HEK293T (cell line): ENCODE measurements at regions not wholly inside any gene's neighbourhood (a gene's known extent, or its start where the extent isn't known, plus 50 kb on each side); places are given as distances from the start of the nearest gene placed in this dataset.
"Not testable (repeated sequence)": the region's sequence is repeated elsewhere in the genome, so short reads cannot be mapped to it uniquely, and the experiment has no call there.

Experiments used
- CTCF ChIA-PET: fragments of 350-600 bp; formaldehyde crosslinking; extraction: SDS; loops from one replicate; lab custom pipeline; 2021; ENCODE audit warnings: antibody characterized with exemption, inconsistent platforms; lab: Yijun Ruan, JAX
- POLR2A ChIA-PET: fragments of 350-600 bp; formaldehyde crosslinking; extraction: SDS; loops from one replicate; lab custom pipeline; 2020; ENCODE audit warnings: antibody characterized with exemption, inconsistent platforms; lab: Yijun Ruan, JAX
- DNase-seq: peaks from one replicate; pipeline ENCODE4 v3.0.0; 2012; ENCODE audit warnings: mixed read lengths; ENCODE audit errors: extremely low spot score
- ARNT ChIP-seq: fragments of 450-650 bp; IDR thresholded peaks from 2 replicates; pipeline ENCODE4 v1.6.1; 2017; ENCODE audit warnings: mild to moderate bottlenecking
- BHLHE40 ChIP-seq: fragments of 450-650 bp; IDR thresholded peaks from 2 replicates; pipeline ENCODE4 v1.6.1; 2016; ENCODE audit warnings: mild to moderate bottlenecking, moderate library complexity, borderline replicate concordance
- CTBP1 ChIP-seq: fragments of 450-650 bp; IDR thresholded peaks from 2 replicates; pipeline ENCODE4 v1.6.1; 2016; ENCODE audit warnings: borderline replicate concordance
- ELF4 ChIP-seq: fragments of 450-650 bp; IDR thresholded peaks from 2 replicates; pipeline ENCODE4 v1.6.1; 2017; ENCODE audit warnings: antibody characterized with exemption
- FOXA1 ChIP-seq: fragments of 450-650 bp; IDR thresholded peaks from 2 replicates; pipeline ENCODE4 v1.6.1; 2016; ENCODE audit warnings: mild to moderate bottlenecking
- FOXK2 ChIP-seq: fragments of 450-650 bp; IDR thresholded peaks from 2 replicates; pipeline ENCODE4 v1.6.1; 2016; ENCODE audit warnings: mild to moderate bottlenecking
- FOXM1 ChIP-seq: fragments of 450-650 bp; IDR thresholded peaks from 2 replicates; pipeline ENCODE4 v1.6.1; 2017; ENCODE audit warnings: mild to moderate bottlenecking, borderline replicate concordance
- HDGF ChIP-seq: fragments of 450-650 bp; IDR thresholded peaks from 2 replicates; pipeline ENCODE4 v1.6.1; 2017; ENCODE audit warnings: antibody characterized with exemption, borderline replicate concordance
- L3MBTL2 ChIP-seq: fragments of 450-650 bp; conservative IDR thresholded peaks from 2 replicates; pipeline ENCODE4 v1.6.1; 2016; ENCODE audit warnings: mild to moderate bottlenecking
- LEF1 ChIP-seq: fragments of 450-650 bp; IDR thresholded peaks from 2 replicates; pipeline ENCODE4 v1.6.1; 2017; ENCODE audit warnings: mild to moderate bottlenecking, borderline replicate concordance
- NFRKB ChIP-seq: fragments of 450-650 bp; IDR thresholded peaks from 2 replicates; pipeline ENCODE4 v1.6.1; 2016; ENCODE audit warnings: mild to moderate bottlenecking, moderate library complexity
- SP1 ChIP-seq: fragments of 450-650 bp; IDR thresholded peaks from 2 replicates; pipeline ENCODE4 v1.6.1; 2017
- SUZ12 ChIP-seq: fragments of 450-650 bp; IDR thresholded peaks from 2 replicates; pipeline ENCODE4 v1.6.1; 2016; ENCODE audit warnings: mild to moderate bottlenecking
- TARDBP ChIP-seq: fragments of 450-650 bp; IDR thresholded peaks from 2 replicates; pipeline ENCODE4 v1.6.1; 2016
- ZNF384 ChIP-seq: fragments of 450-650 bp; IDR thresholded peaks from 2 replicates; pipeline ENCODE4 v1.6.1; 2016
- TF ChIP-seq, protein P1 (sequence below): fragments of 450-650 bp; IDR thresholded peaks from 2 replicates; pipeline ENCODE4 v1.6.1; 2016

DNA sequence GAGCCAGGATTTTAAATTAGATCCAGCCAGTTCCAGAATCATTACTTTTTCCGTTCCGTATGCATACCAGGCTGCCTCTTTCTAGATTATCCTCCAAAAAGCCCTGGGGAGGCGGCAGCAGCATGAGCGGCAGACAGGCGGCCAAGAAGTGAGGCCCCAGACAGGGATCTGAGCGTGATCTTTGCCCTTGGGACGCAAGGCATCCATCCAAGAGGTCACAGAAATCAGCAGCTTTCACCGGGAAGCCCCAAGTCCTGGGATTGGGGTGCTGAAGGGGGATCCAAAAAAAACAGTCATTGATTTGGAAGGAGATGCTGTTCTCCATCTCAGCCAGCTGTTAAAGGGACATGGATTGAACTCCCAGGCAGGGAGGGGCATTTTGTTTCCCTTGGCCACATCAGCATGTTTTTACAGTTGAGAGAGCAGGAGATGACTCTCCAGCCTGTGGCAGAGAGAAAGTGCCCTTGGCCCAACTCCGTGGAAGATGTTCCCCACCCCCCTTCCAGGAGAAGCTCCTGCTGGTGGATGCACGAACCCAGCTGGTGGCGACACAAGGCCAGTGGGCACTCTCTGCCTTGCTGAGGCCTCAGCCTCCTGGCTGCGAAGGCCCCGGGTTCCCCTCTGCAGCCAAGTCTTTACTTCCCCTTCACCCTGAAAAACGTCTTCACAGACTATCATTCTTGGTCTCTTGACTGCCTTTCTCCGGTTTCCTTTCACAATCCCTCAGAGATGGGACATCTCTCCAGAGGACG, 265.6 kb downstream of the ANAPC1 start:
- ChIA-PET POLR2A (no interaction called here), CTCF (interaction anchor here (1.3 kb wide), 1 partner anchor 81 kb away, joined by 3 read pairs; no protein-coding TSS in a partner anchor)
- TF ChIP-seq HDGF (no peak), BHLHE40 (no peak), TARDBP (no peak), FOXM1 (no peak), ARNT (no peak), SUZ12 (no peak), NFRKB (no peak), SP1 (no peak), CTBP1 (no peak), FOXA1 (no peak), FOXK2 (no peak), ELF4 (no peak), L3MBTL2 (no peak), ZNF384 (no peak), LEF1 (no peak)
- TF ChIP-seq, protein P1, sequence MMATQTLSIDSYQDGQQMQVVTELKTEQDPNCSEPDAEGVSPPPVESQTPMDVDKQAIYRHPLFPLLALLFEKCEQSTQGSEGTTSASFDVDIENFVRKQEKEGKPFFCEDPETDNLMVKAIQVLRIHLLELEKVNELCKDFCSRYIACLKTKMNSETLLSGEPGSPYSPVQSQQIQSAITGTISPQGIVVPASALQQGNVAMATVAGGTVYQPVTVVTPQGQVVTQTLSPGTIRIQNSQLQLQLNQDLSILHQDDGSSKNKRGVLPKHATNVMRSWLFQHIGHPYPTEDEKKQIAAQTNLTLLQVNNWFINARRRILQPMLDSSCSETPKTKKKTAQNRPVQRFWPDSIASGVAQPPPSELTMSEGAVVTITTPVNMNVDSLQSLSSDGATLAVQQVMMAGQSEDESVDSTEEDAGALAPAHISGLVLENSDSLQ: no peak
- no peak for DNase-seq

DNA sequence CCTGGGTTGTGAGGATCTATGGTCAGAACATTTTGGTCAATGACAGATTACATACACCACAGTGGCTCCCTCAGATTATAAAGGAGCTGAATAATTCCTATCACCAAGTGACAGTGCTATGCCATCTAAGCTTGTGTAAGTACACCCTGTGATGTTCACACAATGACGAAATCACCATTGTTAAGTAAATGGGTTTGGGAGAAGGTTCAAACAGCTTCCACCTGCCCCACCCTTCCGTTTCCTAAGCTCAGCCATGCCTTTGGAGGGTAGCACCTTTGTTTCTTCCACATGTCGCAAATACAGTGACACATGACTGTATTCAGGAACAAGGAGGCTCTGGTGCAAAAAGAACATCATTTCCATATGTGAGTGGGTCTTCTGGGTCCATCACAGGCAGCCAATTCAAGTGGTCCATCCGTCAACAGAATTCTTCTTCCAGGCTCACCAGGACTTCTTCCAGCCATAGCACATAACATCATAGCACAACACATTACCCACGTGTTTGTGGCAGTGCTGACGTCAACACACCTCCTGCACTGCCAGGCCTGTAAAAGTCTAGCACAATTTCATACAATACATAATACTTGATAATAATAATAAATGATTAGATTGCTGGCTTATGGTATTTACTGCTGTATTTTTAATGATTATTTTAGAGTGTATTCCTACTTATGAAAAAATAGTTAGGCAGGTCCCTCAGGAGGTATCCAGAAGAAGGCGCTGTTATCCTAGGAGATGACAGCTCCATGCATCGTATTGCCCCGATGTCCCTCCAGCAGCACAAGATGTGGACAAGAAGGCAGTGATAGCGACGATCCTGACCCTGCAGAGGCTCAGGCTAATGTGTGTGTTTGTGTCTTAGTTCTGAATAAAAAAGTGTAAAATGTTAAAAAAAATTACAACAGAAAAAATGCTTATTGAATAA, 264.8 kb downstream of the ANAPC1 start:
- no peak for TF ChIP-seq FOXA1
- no peak for TF ChIP-seq FOXM1
- TF ChIP-seq, protein P1: no peak
- no peak for TF ChIP-seq L3MBTL2
- no peak for TF ChIP-seq HDGF
- no peak for TF ChIP-seq SP1
- TF ChIP-seq SUZ12: no peak
- TF ChIP-seq LEF1: no peak
- no peak for TF ChIP-seq ZNF384
- no peak for TF ChIP-seq BHLHE40
- TF ChIP-seq ARNT: no peak
- TF ChIP-seq ELF4: no peak
- no peak for TF ChIP-seq NFRKB
- TF ChIP-seq TARDBP: no peak
- TF ChIP-seq CTBP1: no peak
- TF ChIP-seq FOXK2: no peak
- POLR2A ChIA-PET: no interaction called here
- CTCF ChIA-PET: interaction anchor here (1.3 kb wide), 1 partner anchor 80 kb away, joined by 3 read pairs; no protein-coding TSS in a partner anchor
- DNase-seq: no peak

DNA sequence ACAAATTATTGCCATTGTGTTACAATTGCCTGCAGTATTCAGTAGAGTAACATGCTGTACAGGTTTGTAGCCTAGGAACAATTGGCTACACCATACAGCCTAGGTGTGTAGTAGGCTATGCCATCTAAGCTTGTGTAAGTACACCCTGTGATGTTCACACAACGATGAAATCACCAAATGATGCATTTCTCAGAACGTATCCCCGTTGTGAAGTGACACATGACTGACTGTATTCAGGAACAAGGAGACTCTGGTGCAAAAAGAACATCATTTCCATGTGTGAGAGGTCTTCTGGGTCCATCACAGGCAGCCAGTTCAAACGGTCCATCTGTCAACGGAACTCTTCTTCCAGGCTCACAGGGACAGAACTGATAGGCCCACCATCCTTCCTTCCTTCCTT, 263.7 kb downstream of the ANAPC1 start:
- TF ChIP-seq ZNF384 (no peak), FOXK2 (no peak), NFRKB (no peak), LEF1 (no peak)
- ChIA-PET CTCF (no interaction called here), POLR2A (no interaction called here)
- DNase-seq: no peak

DNA sequence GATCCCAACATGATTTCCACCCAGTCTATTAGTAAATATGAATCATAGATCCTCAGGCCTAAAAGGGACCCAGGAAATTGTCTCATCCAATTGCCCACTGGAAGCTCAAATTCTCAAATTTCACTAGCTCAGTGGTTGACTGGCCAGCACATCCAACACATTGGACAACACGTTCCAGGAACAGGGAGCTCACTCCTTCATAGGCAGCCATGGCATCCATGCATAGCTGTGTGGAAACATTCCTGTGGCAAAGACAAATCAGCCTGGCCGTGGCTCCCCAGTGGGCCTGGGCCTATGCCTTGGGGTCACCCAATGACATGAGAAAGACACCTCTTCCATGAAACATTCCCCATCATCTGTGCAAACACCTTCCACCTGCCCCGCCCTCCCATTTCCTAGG, 261.1 kb downstream of the ANAPC1 start:
- ChIA-PET CTCF (no interaction called here), POLR2A (no interaction called here)
- no peak for DNase-seq
- no peak for TF ChIP-seq FOXK2
- TF ChIP-seq SP1: no peak
- no peak for TF ChIP-seq SUZ12
- TF ChIP-seq NFRKB: no peak
- no peak for TF ChIP-seq CTBP1
- no peak for TF ChIP-seq LEF1
- TF ChIP-seq HDGF: no peak
- no peak for TF ChIP-seq FOXA1

DNA sequence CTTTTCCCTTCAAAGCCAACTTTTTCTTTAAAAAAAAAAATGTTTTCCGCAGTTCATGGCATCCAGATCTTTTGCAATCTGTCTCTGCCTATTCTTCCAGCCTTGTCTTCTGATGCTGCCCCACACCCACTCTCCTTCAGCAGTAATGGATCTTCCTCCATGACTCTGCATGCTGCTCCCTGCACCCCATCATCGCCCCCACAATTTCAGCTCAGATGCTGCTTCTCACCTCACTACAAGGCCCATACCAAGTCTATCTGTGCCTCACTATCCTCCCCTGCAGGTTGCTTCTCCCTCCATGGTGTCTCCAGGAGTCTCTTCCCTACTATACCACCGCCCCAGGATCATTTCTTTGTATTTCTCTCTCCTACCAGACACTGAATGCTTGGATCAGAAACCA, 260.6 kb downstream of the ANAPC1 start:
- DNase-seq: no peak
- ChIA-PET POLR2A (no interaction called here), CTCF (no interaction called here)
- TF ChIP-seq HDGF (no peak), NFRKB (no peak)

DNA sequence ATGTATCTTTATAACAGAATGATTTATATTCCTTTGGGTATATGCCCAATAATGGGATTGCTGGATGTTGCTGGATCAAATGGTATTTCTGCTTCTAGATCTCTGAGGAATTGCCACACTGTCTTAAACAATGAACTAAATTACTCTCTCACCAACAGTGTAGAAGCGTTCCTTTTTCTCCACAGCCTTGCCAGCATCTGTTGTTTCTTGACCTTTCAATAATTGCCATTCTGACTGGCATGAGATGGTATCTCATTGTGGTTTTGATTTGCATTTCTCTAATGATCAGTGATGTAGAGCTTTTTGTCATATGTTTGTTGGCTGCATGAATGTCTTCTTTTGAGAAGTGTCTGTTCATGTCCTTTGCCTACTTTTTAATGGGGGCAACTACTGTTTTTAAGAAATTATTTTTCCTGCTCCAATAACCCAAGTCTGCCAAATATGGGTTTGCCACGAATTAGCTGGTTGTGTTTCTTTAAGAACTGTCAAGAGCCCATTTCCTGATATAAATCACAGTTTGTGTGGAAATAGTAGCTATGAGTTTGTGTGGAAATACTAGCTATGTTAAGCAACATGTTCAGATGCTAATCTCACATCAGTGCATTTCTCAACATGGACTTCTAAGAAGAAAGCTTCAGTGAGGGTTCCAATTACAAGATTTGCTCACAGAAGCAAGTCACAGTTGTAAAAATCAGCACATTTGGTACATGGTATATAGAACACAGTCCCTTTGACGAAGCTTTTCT, 259.4 kb downstream of the ANAPC1 start:
- POLR2A ChIA-PET: no interaction called here
- CTCF ChIA-PET: interaction anchor here (0.7 to 1.2 kb wide), 2 partner anchors 9 to 74 kb away, joined by 3 to 4 read pairs; no protein-coding TSS in a partner anchor
- no peak for DNase-seq
- TF ChIP-seq SP1 (no peak), FOXM1 (no peak), CTBP1 (no peak), SUZ12 (no peak), HDGF (no peak), LEF1 (no peak), FOXK2 (no peak)

DNA sequence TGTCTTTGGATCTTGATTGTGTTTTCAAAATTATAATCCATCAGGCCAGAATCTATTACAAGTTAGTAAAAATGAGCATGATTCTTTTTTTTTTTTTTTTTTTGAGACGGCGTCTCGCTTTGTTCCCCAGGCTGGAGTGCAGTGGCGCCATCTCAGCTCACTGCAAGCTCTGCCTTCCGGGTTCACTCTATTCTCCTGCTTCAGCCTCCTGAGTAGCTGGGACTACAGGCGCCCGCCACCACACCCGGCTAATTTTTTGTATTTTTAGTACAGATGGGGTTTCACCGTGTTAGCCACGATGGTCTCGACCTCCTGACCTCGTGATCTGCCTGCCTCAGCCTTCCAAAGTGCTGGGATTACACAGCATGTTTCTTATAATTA, 258.8 kb downstream of the ANAPC1 start:
- POLR2A ChIA-PET, DNase-seq: not testable (repeated sequence)
- CTCF ChIA-PET: interaction anchor here (1.2 kb wide), 1 partner anchor 74 kb away, joined by 3 read pairs; no protein-coding TSS in a partner anchor
